ENCODE measurements at regions not wholly inside any gene's neighbourhood (a gene's known extent, or its start where the extent isn't known, plus 50 kb on each side); places are given as distances from the start of the nearest gene placed in this dataset.

GRCh38 chr3:72018343-72018984, 233.5 kb upstream of the PROK2 start:
- DNase-seq (ENCODE audit: low spot score), result no peak
- no peaks in the 10 kb centered on the region for H3K79me2 ChIP-seq (replicated peaks; ENCODE audit: insufficient read depth)
- Mint-ChIP-seq H3K27ac (peak overlapping the region; percentile 14; the same call in 1 of the 2 replicates), H3K36me3 (ENCODE audit: low read depth) (peaks cover 5% of the 10 kb centered on the region; the same call in 1 of the 3 replicates), H3K4me1 (peaks cover 22% of the 10 kb centered on the region), H3K9me3 (peaks cover 8% of the 10 kb centered on the region; the same call in 2 of the 3 replicates), H3K4me3 (no peak overlapping the region), H3K27me3 (ENCODE audit: insufficient read depth, low read depth, poor library complexity) (peaks cover 5% of the 10 kb centered on the region)
- no peaks in the 10 kb centered on the region for H3F3A ChIP-seq (replicated peaks; ENCODE audit: low read depth)
- no peaks in the 10 kb centered on the region for H3K27me3 ChIP-seq (ENCODE audit: insufficient read depth)
- no peak overlapping the region for H3K4me2 ChIP-seq
- no peaks in the 10 kb centered on the region for H4K20me1 ChIP-seq (replicated peaks; ENCODE audit: insufficient read depth)
- H3K9me2 ChIP-seq (ENCODE audit: insufficient read depth), result peaks cover 18% of the 10 kb centered on the region; the same call in 1 of the 2 replicates
- no peak overlapping the region for H2AFZ ChIP-seq
- ATAC-seq, result no peak
- TF ChIP-seq CREB1 (CRISPR knock-in tag; IDR thresholded peaks at IDR 0.05; ENCODE audit: low read depth), result no peak
- TF ChIP-seq, protein P1, sequence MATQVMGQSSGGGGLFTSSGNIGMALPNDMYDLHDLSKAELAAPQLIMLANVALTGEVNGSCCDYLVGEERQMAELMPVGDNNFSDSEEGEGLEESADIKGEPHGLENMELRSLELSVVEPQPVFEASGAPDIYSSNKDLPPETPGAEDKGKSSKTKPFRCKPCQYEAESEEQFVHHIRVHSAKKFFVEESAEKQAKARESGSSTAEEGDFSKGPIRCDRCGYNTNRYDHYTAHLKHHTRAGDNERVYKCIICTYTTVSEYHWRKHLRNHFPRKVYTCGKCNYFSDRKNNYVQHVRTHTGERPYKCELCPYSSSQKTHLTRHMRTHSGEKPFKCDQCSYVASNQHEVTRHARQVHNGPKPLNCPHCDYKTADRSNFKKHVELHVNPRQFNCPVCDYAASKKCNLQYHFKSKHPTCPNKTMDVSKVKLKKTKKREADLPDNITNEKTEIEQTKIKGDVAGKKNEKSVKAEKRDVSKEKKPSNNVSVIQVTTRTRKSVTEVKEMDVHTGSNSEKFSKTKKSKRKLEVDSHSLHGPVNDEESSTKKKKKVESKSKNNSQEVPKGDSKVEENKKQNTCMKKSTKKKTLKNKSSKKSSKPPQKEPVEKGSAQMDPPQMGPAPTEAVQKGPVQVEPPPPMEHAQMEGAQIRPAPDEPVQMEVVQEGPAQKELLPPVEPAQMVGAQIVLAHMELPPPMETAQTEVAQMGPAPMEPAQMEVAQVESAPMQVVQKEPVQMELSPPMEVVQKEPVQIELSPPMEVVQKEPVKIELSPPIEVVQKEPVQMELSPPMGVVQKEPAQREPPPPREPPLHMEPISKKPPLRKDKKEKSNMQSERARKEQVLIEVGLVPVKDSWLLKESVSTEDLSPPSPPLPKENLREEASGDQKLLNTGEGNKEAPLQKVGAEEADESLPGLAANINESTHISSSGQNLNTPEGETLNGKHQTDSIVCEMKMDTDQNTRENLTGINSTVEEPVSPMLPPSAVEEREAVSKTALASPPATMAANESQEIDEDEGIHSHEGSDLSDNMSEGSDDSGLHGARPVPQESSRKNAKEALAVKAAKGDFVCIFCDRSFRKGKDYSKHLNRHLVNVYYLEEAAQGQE (IDR thresholded peaks at IDR 0.05; ENCODE audit: unreplicated experiment), result no peak
- peaks cover 12% of the 10 kb centered on the region; the same call in 1 of the 2 replicates for H3K4me1 ChIP-seq (ENCODE audit: insufficient read depth)
- no peak overlapping the region for H3K27ac ChIP-seq (ENCODE audit: low read depth)
- no peak overlapping the region for H3K4me3 ChIP-seq
- H3K36me3 ChIP-seq (ENCODE audit: insufficient read depth), result no peaks in the 10 kb centered on the region

DNA sequence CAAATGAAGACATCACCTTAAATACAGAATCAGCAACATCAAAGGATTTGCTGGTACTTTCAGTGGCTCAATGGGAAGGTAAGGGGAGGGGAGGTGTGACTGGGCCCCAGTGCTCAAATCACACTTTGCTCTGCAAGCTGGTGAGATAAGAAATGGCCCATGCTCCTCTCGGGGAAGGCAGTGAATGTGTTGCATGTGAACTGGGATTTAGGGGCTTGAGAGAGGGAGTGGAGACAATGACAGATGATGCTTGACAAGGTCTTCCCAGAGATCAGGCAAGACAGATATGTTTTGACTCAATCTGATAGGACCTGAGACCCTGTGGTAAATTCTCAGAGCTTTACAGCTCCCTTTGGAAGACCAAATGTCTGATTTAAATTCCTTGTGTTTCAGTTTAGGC, 233.0 kb upstream of the PROK2 start:
- H3K4me3 Mint-ChIP-seq, result no peak overlapping the region
- peaks cover 12% of the 10 kb centered on the region; the same call in 1 of the 2 replicates for H3K4me1 ChIP-seq (ENCODE audit: insufficient read depth)
- no peak overlapping the region for H3K4me2 ChIP-seq
- peaks cover 5% of the 10 kb centered on the region; the same call in 1 of the 3 replicates for H3K36me3 Mint-ChIP-seq (ENCODE audit: low read depth)
- H3K27ac Mint-ChIP-seq, result peak overlapping the region; percentile 14; the same call in 1 of the 2 replicates
- no peaks in the 10 kb centered on the region for H3K36me3 ChIP-seq (ENCODE audit: insufficient read depth)
- no peaks in the 10 kb centered on the region for H3F3A ChIP-seq (replicated peaks; ENCODE audit: low read depth)
- H3K27ac ChIP-seq (ENCODE audit: low read depth), result no peak overlapping the region
- no peak overlapping the region for H2AFZ ChIP-seq
- no peak for DNase-seq (ENCODE audit: low spot score)
- peaks cover 24% of the 10 kb centered on the region for H3K4me1 Mint-ChIP-seq
- H3K4me3 ChIP-seq, result no peak overlapping the region
- no peaks in the 10 kb centered on the region for H3K27me3 ChIP-seq (ENCODE audit: insufficient read depth)
- no peak for ATAC-seq
- peaks cover 8% of the 10 kb centered on the region; the same call in 2 of the 3 replicates for H3K9me3 Mint-ChIP-seq
- H4K20me1 ChIP-seq (replicated peaks; ENCODE audit: insufficient read depth), result no peaks in the 10 kb centered on the region
- H3K9me2 ChIP-seq (ENCODE audit: insufficient read depth), result peaks cover 18% of the 10 kb centered on the region; the same call in 1 of the 2 replicates
- H3K79me2 ChIP-seq (replicated peaks; ENCODE audit: insufficient read depth), result no peaks in the 10 kb centered on the region
- peaks cover 4% of the 10 kb centered on the region for H3K27me3 Mint-ChIP-seq (ENCODE audit: insufficient read depth, low read depth, poor library complexity)
- no peak for TF ChIP-seq CREB1 (CRISPR knock-in tag; IDR thresholded peaks at IDR 0.05; ENCODE audit: low read depth)
- TF ChIP-seq EZH2phosphoT487 (IDR thresholded peaks at IDR 0.05; ENCODE audit: unreplicated experiment), result no peak
- no peak for TF ChIP-seq POLR2AphosphoS5 (IDR thresholded peaks at IDR 0.05; ENCODE audit: low read depth)
- TF ChIP-seq ETS1 (IDR thresholded peaks at IDR 0.05), result no peak
- TF ChIP-seq STAT1 (IDR thresholded peaks at IDR 0.05; ENCODE audit: unreplicated experiment), result no peak
- TF ChIP-seq ZNF331 (CRISPR knock-in tag; IDR thresholded peaks at IDR 0.05; ENCODE audit: low read depth), result no peak
- TF ChIP-seq, protein P1 (IDR thresholded peaks at IDR 0.05; ENCODE audit: unreplicated experiment), result no peak
- TF ChIP-seq JUNB (IDR thresholded peaks at IDR 0.05; ENCODE audit: unreplicated experiment), result no peak
